ENCODE measurements at regions not wholly inside any gene's neighbourhood (a gene's known extent, or its start where the extent isn't known, plus 50 kb on each side); places are given as distances from the start of the nearest gene placed in this dataset.
"Not testable (repeated sequence)": the region's sequence is repeated elsewhere in the genome, so short reads cannot be mapped to it uniquely, and the experiment has no call there.

- no peak for DNase-seq
Measured at GRCh38 chr10:36026081-36026480, 384.0 kb upstream of the FZD8 start.

GRCh38 chr10:36023939-36024338 lies 381.8 kb upstream of the FZD8 start:
- no peak for DNase-seq

- no peak for DNase-seq
Measured at GRCh38 chr10:36021096-36021495, 379.0 kb upstream of the FZD8 start.

- no peak for DNase-seq
Measured at GRCh38 chr10:36019749-36020148, 377.7 kb upstream of the FZD8 start.

GRCh38 chr10:36018996-36019395 lies 376.9 kb upstream of the FZD8 start:
- no peak for DNase-seq

GRCh38 chr10:36017137-36017536 lies 375.0 kb upstream of the FZD8 start:
- DNase-seq: no peak

GRCh38 chr10:36007369-36007768 lies 365.3 kb upstream of the FZD8 start:
- no peak for DNase-seq

GRCh38 chr10:36003688-36004087 lies 361.6 kb upstream of the FZD8 start:
- no peak for DNase-seq

- no peak for DNase-seq
Measured at GRCh38 chr10:36003031-36003600, 361.0 kb upstream of the FZD8 start.

- DNase-seq: no peak
Measured at GRCh38 chr10:36002445-36002844, 360.3 kb upstream of the FZD8 start.

GRCh38 chr10:36000754-36001153 lies 358.7 kb upstream of the FZD8 start:
- DNase-seq: not testable (repeated sequence)

GRCh38 chr10:35998026-35998425 lies 355.9 kb upstream of the FZD8 start:
- no peak for DNase-seq

GRCh38 chr10:35995485-35995884 lies 353.4 kb upstream of the FZD8 start:
- DNase-seq: no peak

GRCh38 chr10:35993591-35994515 lies 351.8 kb upstream of the FZD8 start:
- no peak for DNase-seq

- DNase-seq: no peak
Measured at GRCh38 chr10:35992107-35992506, 350.0 kb upstream of the FZD8 start.

GRCh38 chr10:35986756-35987502 lies 344.8 kb upstream of the FZD8 start:
- no peak for DNase-seq

- DNase-seq: no peak
Measured at GRCh38 chr10:35979116-35979515, 337.0 kb upstream of the FZD8 start.

GRCh38 chr10:35973912-35974591 lies 332.0 kb upstream of the FZD8 start:
- not testable (repeated sequence) for DNase-seq

- DNase-seq: no peak
Measured at GRCh38 chr10:35972275-35972674, 330.2 kb upstream of the FZD8 start.

- no peak for DNase-seq
Measured at GRCh38 chr10:35971397-35971796, 329.3 kb upstream of the FZD8 start.

GRCh38 chr10:35963685-35964084 lies 321.6 kb upstream of the FZD8 start:
- DNase-seq: no peak

GRCh38 chr10:35961501-35961900 lies 319.4 kb upstream of the FZD8 start:
- DNase-seq: no peak

- DNase-seq: no peak
Measured at GRCh38 chr10:35959252-35959651, 317.2 kb upstream of the FZD8 start.
